ENCODE measurements at regions not wholly inside any gene's neighbourhood (a gene's known extent, or its start where the extent isn't known, plus 50 kb on each side); places are given as distances from the start of the nearest gene placed in this dataset.

GRCh38 chr1:84756001-84756400 lies 65.7 kb upstream of the SSX2IP start:
- TF ChIP-seq CTCF (optimal IDR thresholded peaks at IDR 0.05 in 1 of 3, IDR thresholded peaks at IDR 0.05 in 1 of 3, conservative IDR thresholded peaks at IDR 0.05 in 1 of 3; ENCODE audit: extremely low read depth in 1 of 3, insufficient read depth in 2 of 3, low read length in 3 of 3) = no peak
- TF ChIP-seq EZH2 (IDR thresholded peaks at IDR 0.05; ENCODE audit: low read length) = no peak
